Fibroblast of villous mesenchyme (primary cell): ENCODE measurements at regions not wholly inside any gene's neighbourhood (a gene's known extent, or its start where the extent isn't known, plus 50 kb on each side); places are given as distances from the start of the nearest gene placed in this dataset.
"Not testable (repeated sequence)": the region's sequence is repeated elsewhere in the genome, so short reads cannot be mapped to it uniquely, and the experiment has no call there.

Experiments used
- DNase-seq: peaks from one replicate; pipeline ENCODE4 v3.0.0-alpha.2; 2010; ENCODE audit warnings: low read depth
- H3K4me3 ChIP-seq: 2 replicates; pipeline ENCODE4 v1.5.1; 2011; ENCODE audit warnings: low read depth, mild to moderate bottlenecking, low read length
- TF ChIP-seq, protein P1 (sequence below): IDR thresholded peaks from 2 replicates; pipeline ENCODE4 v1.5.1; 2012; ENCODE audit warnings: low read depth, mild to moderate bottlenecking, low read length; ENCODE audit not compliant: insufficient read depth

DNA sequence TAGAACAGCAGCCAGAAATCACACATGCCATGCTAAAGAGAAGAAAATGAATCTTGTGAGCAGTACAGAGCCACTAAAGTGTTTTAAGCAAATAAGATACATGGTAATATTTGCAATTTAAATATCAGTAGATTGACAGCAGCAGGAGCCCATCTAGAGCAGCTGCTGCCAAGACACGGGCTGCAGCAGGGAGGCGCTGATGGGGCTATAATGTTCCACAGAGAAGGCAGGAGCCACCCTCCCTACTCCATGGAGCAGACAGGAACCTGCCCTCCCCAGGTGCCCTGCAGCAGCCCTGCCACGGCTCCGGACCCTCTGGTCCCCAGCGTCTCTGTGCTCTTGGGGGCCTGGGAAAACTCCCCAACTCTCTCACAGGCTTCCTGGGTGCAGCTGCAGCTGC, 224.1 kb upstream of the ISL1 start:
- no peak overlapping the region for H3K4me3 ChIP-seq
- DNase-seq, result no peak
- TF ChIP-seq, protein P1, sequence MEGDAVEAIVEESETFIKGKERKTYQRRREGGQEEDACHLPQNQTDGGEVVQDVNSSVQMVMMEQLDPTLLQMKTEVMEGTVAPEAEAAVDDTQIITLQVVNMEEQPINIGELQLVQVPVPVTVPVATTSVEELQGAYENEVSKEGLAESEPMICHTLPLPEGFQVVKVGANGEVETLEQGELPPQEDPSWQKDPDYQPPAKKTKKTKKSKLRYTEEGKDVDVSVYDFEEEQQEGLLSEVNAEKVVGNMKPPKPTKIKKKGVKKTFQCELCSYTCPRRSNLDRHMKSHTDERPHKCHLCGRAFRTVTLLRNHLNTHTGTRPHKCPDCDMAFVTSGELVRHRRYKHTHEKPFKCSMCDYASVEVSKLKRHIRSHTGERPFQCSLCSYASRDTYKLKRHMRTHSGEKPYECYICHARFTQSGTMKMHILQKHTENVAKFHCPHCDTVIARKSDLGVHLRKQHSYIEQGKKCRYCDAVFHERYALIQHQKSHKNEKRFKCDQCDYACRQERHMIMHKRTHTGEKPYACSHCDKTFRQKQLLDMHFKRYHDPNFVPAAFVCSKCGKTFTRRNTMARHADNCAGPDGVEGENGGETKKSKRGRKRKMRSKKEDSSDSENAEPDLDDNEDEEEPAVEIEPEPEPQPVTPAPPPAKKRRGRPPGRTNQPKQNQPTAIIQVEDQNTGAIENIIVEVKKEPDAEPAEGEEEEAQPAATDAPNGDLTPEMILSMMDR, result no peak

DNA sequence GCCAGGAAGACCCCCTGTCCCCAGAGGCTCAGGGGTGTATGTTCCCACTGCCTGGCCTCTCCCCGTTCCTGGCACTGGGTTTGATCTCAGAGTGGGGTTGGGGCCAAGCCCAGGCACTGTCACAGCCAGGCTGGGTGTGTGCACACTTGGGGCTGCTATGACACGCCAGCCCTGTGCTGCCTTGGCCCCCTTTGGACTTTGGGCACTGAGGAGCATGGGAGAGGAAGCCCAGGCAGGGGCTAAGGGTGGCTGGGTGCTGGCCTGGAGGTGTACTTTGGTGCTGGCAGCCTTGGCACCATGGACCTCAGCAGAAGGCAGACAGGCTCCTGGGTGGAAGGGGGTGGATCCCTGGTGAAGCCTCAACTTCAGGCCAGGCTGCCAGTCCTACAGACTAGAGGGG, 223.6 kb upstream of the ISL1 start:
- no peak for DNase-seq
- H3K4me3 ChIP-seq, result no peak overlapping the region
- TF ChIP-seq, protein P1, result no peak

DNA sequence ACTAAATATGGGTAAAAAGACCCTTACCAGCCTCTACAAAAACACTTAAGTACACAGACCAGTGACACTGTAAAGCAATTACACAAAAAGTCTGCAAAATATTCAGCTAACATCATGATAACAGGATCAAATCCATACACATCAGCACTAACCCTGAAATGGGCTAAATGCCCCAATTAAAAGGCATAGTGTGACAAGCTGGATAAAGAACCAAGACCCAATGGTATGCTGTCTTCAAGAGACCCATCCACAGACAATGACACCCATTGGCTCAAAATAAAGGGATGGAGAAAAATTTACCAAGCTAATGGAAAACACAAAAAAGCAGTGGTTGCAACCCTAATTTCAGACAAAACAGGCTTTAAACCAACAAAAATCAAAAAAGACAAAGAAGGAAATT, 221.0 kb upstream of the ISL1 start:
- H3K4me3 ChIP-seq, result no peak overlapping the region
- DNase-seq, result no peak
- TF ChIP-seq, protein P1, result no peak

DNA sequence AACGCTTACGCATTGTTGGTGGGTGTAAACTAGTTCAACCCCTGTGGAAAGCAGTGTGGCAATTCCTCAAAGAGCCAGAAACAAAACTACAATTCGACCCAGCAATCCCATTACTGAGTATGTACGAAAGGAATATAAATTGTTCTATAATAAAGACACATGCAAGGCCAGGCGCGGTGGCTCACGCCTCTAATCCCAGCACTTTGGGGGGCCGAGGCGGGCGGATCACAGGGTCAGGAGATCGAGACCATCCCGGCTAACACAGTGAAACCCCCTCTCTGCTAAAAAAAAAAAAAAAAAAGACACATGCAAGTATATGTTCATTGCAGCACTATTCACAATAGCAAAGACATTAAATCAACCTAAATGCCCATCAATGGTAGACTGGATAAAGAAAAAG, 217.6 kb upstream of the ISL1 start:
- H3K4me3 ChIP-seq, DNase-seq: not testable (repeated sequence)

DNA sequence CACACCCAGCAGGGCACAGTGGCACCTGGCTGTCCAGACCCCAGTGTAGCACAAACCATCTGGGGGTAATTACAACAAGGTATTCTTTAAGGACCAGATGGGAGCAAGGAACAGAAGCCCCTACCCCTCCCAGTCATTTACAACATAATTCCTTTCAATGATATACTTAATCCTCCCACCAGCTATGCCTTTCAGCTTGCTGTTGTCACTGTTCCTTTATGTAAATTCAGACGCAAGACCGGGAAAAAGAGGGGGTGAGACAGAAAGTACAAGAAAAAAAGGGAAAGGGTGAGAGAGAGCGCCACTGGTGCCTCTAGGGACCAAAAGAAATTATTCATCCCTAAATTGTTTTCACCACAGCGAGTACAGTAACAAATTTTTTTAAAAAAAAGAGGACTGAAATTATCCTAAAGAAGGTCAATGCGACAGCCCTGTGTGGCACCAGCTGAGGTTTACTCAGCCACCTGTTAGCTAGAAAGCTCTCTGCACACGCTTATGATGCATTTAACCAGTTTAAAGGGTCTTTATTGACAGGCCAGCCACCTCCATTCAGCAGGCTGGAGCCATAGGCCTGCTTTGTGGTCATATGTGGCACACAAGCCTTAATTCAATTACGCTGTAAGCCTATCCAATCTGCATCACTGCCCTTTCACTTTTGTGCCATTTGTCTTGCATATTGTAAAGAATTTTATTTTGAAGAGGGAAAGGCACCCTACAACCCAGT, 210.2 kb upstream of the ISL1 start:
- no peak overlapping the region for H3K4me3 ChIP-seq
- no peak for DNase-seq
- TF ChIP-seq, protein P1, result no peak

DNA sequence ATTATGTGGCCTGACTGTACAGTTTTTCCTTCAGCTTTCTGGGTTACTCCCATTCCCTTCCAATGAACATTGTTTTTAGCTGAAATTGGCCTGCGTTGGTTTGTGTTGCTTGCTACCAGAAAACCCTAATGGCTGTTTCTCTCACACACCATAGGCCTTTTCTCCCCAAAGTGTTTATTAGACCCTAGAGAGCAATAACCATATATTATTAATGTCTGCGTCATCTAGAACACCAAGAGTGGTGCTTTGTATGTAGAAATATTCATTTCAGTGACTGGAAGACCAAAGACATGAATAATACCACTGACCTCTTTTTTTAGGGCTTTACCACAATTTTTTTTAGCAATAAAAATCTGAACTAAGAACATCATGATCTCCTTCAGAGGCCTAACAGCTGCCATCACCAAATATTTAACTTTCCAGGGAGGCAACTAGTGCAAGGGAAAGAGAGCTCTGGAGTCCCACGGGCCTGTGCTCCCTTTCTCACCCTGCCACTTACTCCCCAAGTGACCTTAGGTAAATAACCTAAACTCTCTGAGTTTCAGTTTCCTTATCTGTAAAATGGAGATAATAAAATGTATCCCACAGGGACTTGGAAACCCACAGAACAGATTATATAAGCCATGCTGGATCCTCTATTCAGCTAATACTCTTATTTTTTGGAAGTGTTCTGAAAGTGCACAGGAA, 201.9 kb upstream of the ISL1 start:
- TF ChIP-seq, protein P1, result no peak
- DNase-seq, result no peak
- H3K4me3 ChIP-seq, result no peak overlapping the region

DNA sequence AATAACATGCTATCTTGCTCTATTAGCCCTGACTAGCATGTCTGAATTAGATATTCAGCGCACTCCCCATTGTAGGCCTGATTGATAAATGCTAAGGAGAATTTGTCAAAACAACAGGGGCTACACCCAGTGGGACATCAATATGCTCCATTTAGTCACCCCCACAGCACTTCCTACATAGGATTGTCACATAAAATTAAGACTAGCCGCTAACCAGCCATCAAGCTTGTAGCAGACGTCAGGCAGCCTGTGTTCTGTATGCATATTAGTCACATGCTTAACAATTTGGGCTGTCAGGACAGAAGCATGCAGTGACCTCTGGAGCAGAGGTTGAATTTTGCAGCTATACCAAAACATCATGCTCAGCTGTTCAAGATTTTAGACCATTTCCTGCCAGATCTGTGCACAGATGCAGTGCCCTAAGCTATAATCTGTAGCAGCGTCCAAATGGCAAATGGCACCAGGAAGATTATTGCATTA, 197.4 kb upstream of the ISL1 start:
- H3K4me3 ChIP-seq, result no peak overlapping the region
- no peak for DNase-seq
- TF ChIP-seq, protein P1, result no peak
